NCI-H1417 (cell line): ENCODE measurements at regions not wholly inside any gene's neighbourhood (a gene's known extent, or its start where the extent isn't known, plus 50 kb on each side); places are given as distances from the start of the nearest gene placed in this dataset.
"Not testable (repeated sequence)": the region's sequence is repeated elsewhere in the genome, so short reads cannot be mapped to it uniquely, and the experiment has no call there.

ENCODE experiments used
- DNase-seq, 3 experiments: peaks; one replicate each; lab custom pipeline; 2025; lab: John Stamatoyannopoulos, UW

GRCh38 chr12:116327992-116328391 lies 50.5 kb upstream of the MED13L start:
- DNase-seq, result not testable (repeated sequence)

- no peak for DNase-seq
Measured at GRCh38 chr12:116331876-116332275, 54.4 kb upstream of the MED13L start.

- peak in 2 of 3 experiments; percentile 20 to 68 for DNase-seq
Measured at GRCh38 chr12:116332705-116333380, 55.4 kb upstream of the MED13L start.

- no peak for DNase-seq
Measured at GRCh38 chr12:116333402-116333801, 55.9 kb upstream of the MED13L start.

- DNase-seq, result no peak
Measured at GRCh38 chr12:116336542-116337065, 59.1 kb upstream of the MED13L start.

GRCh38 chr12:116337312-116337711 lies 59.8 kb upstream of the MED13L start:
- DNase-seq, result no peak

- DNase-seq, result no peak
Measured at GRCh38 chr12:116338064-116338846, 60.8 kb upstream of the MED13L start.

GRCh38 chr12:116339062-116339461 lies 61.6 kb upstream of the MED13L start:
- DNase-seq, result no peak

GRCh38 chr12:116339800-116340371 lies 62.4 kb upstream of the MED13L start:
- DNase-seq, result no peak

- DNase-seq, result no peak
Measured at GRCh38 chr12:116343331-116343884, 65.9 kb upstream of the MED13L start.

GRCh38 chr12:116346222-116346621 lies 68.7 kb upstream of the MED13L start:
- DNase-seq, result no peak

GRCh38 chr12:116346741-116347140 lies 69.2 kb upstream of the MED13L start:
- no peak for DNase-seq

- no peak for DNase-seq
Measured at GRCh38 chr12:116347265-116347664, 69.8 kb upstream of the MED13L start.

- no peak for DNase-seq
Measured at GRCh38 chr12:116352315-116352835, 74.9 kb upstream of the MED13L start.

GRCh38 chr12:116353958-116354357 lies 76.5 kb upstream of the MED13L start:
- DNase-seq, result no peak

GRCh38 chr12:116354534-116354933 lies 77.0 kb upstream of the MED13L start:
- DNase-seq, result no peak

GRCh38 chr12:116354950-116355783 lies 77.7 kb upstream of the MED13L start:
- no peak for DNase-seq

GRCh38 chr12:116358536-116358892 lies 81.0 kb upstream of the MED13L start:
- DNase-seq, result no peak

GRCh38 chr12:116358893-116359761 lies 81.6 kb upstream of the MED13L start:
- peak in 1 of 3 experiments; percentile 82 for DNase-seq
